SK-N-MC (cell line): ENCODE measurements at regions not wholly inside any gene's neighbourhood (a gene's known extent, or its start where the extent isn't known, plus 50 kb on each side); places are given as distances from the start of the nearest gene placed in this dataset.

ENCODE experiments used
- EZH2 ChIP-seq: fragments of 200-600 bp; sonication (generic); IDR thresholded peaks from one replicate; pipeline ENCODE4 v1.6.1; 2017; ENCODE audit warnings: antibody characterized with exemption
- POLR2AphosphoS5 ChIP-seq: IDR thresholded peaks from 2 replicates; pipeline ENCODE4 v1.6.1; 2012; ENCODE audit warnings: mild to moderate bottlenecking, low read depth, low read length, borderline replicate concordance

- no peak for TF ChIP-seq EZH2
- no peak for TF ChIP-seq POLR2AphosphoS5
Observed at GRCh38 chr2:145228506-145228905, 708.6 kb upstream of the ZEB2 start.
